ENCODE measurements at regions not wholly inside any gene's neighbourhood (a gene's known extent, or its start where the extent isn't known, plus 50 kb on each side); places are given as distances from the start of the nearest gene placed in this dataset.

DNA sequence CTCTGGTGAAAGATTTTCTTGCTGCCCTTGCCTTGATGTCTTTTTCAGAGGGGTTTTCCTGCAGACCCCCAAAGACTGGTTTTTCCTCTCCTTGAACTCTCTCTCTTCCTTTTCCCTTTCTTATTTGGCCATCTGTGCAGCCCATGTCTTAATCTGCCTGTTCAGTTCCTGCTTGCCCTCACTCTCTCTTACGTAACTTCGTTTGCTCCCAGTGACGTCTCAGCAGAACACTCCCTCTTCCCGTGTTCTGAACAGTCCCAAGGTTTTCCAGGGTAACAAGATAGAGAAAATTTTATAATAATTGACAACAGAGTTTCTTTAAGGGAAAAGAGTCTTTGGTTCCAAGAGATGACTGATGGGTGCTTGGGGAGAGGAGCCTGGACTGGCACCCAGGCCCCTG, 109.1 kb upstream of the LMO4 start:
- Histone ChIP-seq H3T11ph (ENCODE audit: low read length) (no peak overlapping the region), H3K79me1 (ENCODE audit: insufficient read depth, low read depth, low read length, poor library complexity, severe bottlenecking) (no peaks in the 10 kb centered on the region), H2BK15ac (ENCODE audit: low read depth, low read length) (no peak overlapping the region), H2BK20ac (ENCODE audit: low read depth, low read length, poor library complexity, severe bottlenecking) (no peak overlapping the region), H3K18ac (ENCODE audit: insufficient read length, low read depth, low read length) (no peak overlapping the region), H3K27ac (ENCODE audit: insufficient read length, low read depth, low read length) (no peak overlapping the region), H2BK120ac (ENCODE audit: low read depth, low read length, poor library complexity, severe bottlenecking) (no peak overlapping the region), H4K20me1 (ENCODE audit: control insufficient read depth, insufficient read depth, insufficient read length) (no peaks in the 10 kb centered on the region), H2BK5ac (ENCODE audit: insufficient read length, low read length) (no peak overlapping the region), H4K5ac (ENCODE audit: insufficient read length, low read depth, low read length) (no peak overlapping the region), H3K14ac (ENCODE audit: insufficient read depth, low read length) (no peak overlapping the region), H2AK5ac (ENCODE audit: insufficient read length, low read length) (no peak overlapping the region), H3K27me3 (ENCODE audit: insufficient read depth, low read length) (no peaks in the 10 kb centered on the region; the same call in 1 of the 2 replicates), H4K91ac (ENCODE audit: insufficient read length, low read depth, low read length) (no peak overlapping the region), H3K4me1 (ENCODE audit: insufficient read depth, low read length) (no peaks in the 10 kb centered on the region), H2BK12ac (ENCODE audit: insufficient read length, low read depth, low read length) (no peak overlapping the region), H3K9me3 (ENCODE audit: control insufficient read depth, low read depth, low read length) (no peaks in the 10 kb centered on the region), H3K9ac (ENCODE audit: extremely low read depth, insufficient read length, low read length) (no peak overlapping the region), H3K56ac (ENCODE audit: insufficient read length, low read depth, low read length) (no peak overlapping the region), H3K79me2 (ENCODE audit: insufficient read depth, low read length) (no peaks in the 10 kb centered on the region), H3K23ac (ENCODE audit: insufficient read length, low read depth, low read length) (no peak overlapping the region), H3K4me2 (ENCODE audit: insufficient read depth, insufficient read length, low read length) (no peak overlapping the region), H3K23me2 (ENCODE audit: insufficient read length, low read depth, low read length, poor library complexity, severe bottlenecking) (no peaks in the 10 kb centered on the region), H2AFZ (ENCODE audit: low read length) (no peak overlapping the region), H3K4ac (ENCODE audit: low read depth, low read length) (no peak overlapping the region), H4K8ac (replicated peaks; ENCODE audit: insufficient read length, low read depth, low read length) (no peak overlapping the region)
- no peaks in the 10 kb centered on the region; a peak in 1 of 4 replicates for H3K4me1 Mint-ChIP-seq
- WGBS (ENCODE audit: extremely low coverage, insufficient read length, low lambda C conversion rate), result no CpG with 5 or more reads among the region's 4 CpGs
- H3K36me3 Mint-ChIP-seq (ENCODE audit: insufficient read depth in 1 of 3, low read depth in 3 of 3), result peaks cover 3 to 19% (median 3%) of the 10 kb centered on the region in 3 experiments; a peak in 5 of 7 replicates
- H3K27me3 Mint-ChIP-seq (ENCODE audit: low read depth), result no peaks in the 10 kb centered on the region
- no peak overlapping the region for H3K4me3 Mint-ChIP-seq
- H3K27ac Mint-ChIP-seq, result no peak overlapping the region
- H3K9me3 Mint-ChIP-seq, result peaks cover 11 to 12% of the 10 kb centered on the region in 2 experiments
- TF ChIP-seq, protein P1, sequence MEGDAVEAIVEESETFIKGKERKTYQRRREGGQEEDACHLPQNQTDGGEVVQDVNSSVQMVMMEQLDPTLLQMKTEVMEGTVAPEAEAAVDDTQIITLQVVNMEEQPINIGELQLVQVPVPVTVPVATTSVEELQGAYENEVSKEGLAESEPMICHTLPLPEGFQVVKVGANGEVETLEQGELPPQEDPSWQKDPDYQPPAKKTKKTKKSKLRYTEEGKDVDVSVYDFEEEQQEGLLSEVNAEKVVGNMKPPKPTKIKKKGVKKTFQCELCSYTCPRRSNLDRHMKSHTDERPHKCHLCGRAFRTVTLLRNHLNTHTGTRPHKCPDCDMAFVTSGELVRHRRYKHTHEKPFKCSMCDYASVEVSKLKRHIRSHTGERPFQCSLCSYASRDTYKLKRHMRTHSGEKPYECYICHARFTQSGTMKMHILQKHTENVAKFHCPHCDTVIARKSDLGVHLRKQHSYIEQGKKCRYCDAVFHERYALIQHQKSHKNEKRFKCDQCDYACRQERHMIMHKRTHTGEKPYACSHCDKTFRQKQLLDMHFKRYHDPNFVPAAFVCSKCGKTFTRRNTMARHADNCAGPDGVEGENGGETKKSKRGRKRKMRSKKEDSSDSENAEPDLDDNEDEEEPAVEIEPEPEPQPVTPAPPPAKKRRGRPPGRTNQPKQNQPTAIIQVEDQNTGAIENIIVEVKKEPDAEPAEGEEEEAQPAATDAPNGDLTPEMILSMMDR (conservative IDR thresholded peaks at IDR 0.05), result no peak
- DNase-seq, result no peak
